PC-3 (cell line): ENCODE measurements at regions not wholly inside any gene's neighbourhood (a gene's known extent, or its start where the extent isn't known, plus 50 kb on each side); places are given as distances from the start of the nearest gene placed in this dataset.

Experiments used
- ATAC-seq: fragments of 200-7000 bp; cut with Tn5 transposase; 2 replicates; pipeline ENCODE4 v1.9.1; 2020; ENCODE audit warnings: mild to moderate bottlenecking, moderate library complexity
- BruUV-seq: library from RNA; stranded (reverse); fragments of 400-500 nt; replicated peaks from 2 replicates; lab custom pipeline; 2021; lab: Mats Ljungman, UMichigan
- CTCF ChIA-PET: fragments of 300-600 bp; sonication (Branson Sonifier 250); formaldehyde crosslinking; loops from one replicate; lab custom pipeline; 2022; ENCODE audit warnings: antibody characterized with exemption; lab: Charles Lee
- POLR2A ChIA-PET: fragments of 300-600 bp; sonication (Branson Sonifier 250); formaldehyde crosslinking; loops from one replicate; lab custom pipeline; 2022; ENCODE audit warnings: antibody characterized with exemption; ENCODE audit not compliant: unreplicated experiment; lab: Charles Lee
- DNase-seq: peaks from one replicate; pipeline ENCODE4 v3.0.0-alpha.2; 2015
- H2AFZ ChIP-seq: fragments of 300-600 bp; sonication (generic); 2 replicates; pipeline ENCODE4 v1.6.0; 2016; ENCODE audit warnings: antibody characterized with exemption, low read length
- H3F3A ChIP-seq: fragments of 300-600 bp; sonication (generic); one replicate; pipeline ENCODE4 v1.6.0; 2017; ENCODE audit warnings: antibody characterized with exemption, low read length, control low read depth, mild to moderate bottlenecking; ENCODE audit not compliant: unreplicated experiment
- H3K27ac ChIP-seq: fragments of 300-600 bp; sonication (generic); 2 replicates; pipeline ENCODE4 v1.5.1; 2016; ENCODE audit warnings: mild to moderate bottlenecking, low read length
- H3K27me3 ChIP-seq: fragments of 300-600 bp; sonication (generic); 2 replicates; pipeline ENCODE4 v1.6.1; 2016; ENCODE audit warnings: low read length, mixed read lengths
- H3K36me3 ChIP-seq: fragments of 300-600 bp; sonication (generic); 2 replicates; pipeline ENCODE4 v1.6.1; 2016; ENCODE audit warnings: low read depth, mixed run types, low read length, mixed read lengths
- H3K4me1 ChIP-seq: fragments of 300-600 bp; sonication (generic); 2 replicates; pipeline ENCODE4 v1.5.1; 2016; ENCODE audit warnings: low read length; ENCODE audit not compliant: insufficient read depth
- H3K4me2 ChIP-seq: fragments of 300-600 bp; sonication (generic); 2 replicates; pipeline ENCODE4 v1.6.0; 2016; ENCODE audit warnings: low read length
- H3K4me3 ChIP-seq: fragments of 300-600 bp; sonication (generic); 2 replicates; pipeline ENCODE4 v1.5.1; 2016; ENCODE audit warnings: mild to moderate bottlenecking, low read length, mixed read lengths
- H3K79me2 ChIP-seq: fragments of 300-600 bp; sonication (generic); 2 replicates; pipeline ENCODE4 v1.6.1; 2017; ENCODE audit warnings: low read length, mixed read lengths
- H3K9ac ChIP-seq: fragments of 300-600 bp; sonication (generic); 2 replicates; pipeline ENCODE4 v1.6.0; 2016; ENCODE audit warnings: mild to moderate bottlenecking, low read length
- H3K9me2 ChIP-seq: fragments of 300-600 bp; sonication (generic); replicated peaks from 2 replicates; pipeline ENCODE4 v1.6.1; 2016; ENCODE audit warnings: mixed run types, low read length, mixed read lengths
- H3K9me3 ChIP-seq: fragments of 300-600 bp; sonication (generic); 2 replicates; pipeline ENCODE4 v1.6.1; 2016; ENCODE audit warnings: low read length, mixed read lengths
- H4K20me1 ChIP-seq: fragments of 300-600 bp; sonication (generic); 2 replicates; pipeline ENCODE4 v1.6.1; 2016; ENCODE audit warnings: low read length, mixed read lengths
- EZH2 ChIP-seq: fragments of 300-600 bp; sonication (generic); IDR thresholded peaks from one replicate; pipeline ENCODE4 v1.6.1; 2017; ENCODE audit warnings: antibody characterized with exemption, mild to moderate bottlenecking, low read length; ENCODE audit not compliant: unreplicated experiment
- EZH2phosphoT487 ChIP-seq: fragments of 300-600 bp; sonication (generic); IDR thresholded peaks from 2 replicates; pipeline ENCODE4 v1.6.1; 2018; ENCODE audit warnings: mild to moderate bottlenecking, antibody characterized with exemption, low read length, borderline replicate concordance
- intact Hi-C: fragments of 100-400 bp; cut with micrococcal nuclease; formaldehyde crosslinking; loops from 2 replicates; pipeline ENCODE4 v1.9.0; 2023
- TF ChIP-seq, protein P1 (sequence below): fragments of 300-600 bp; sonication (generic); conservative IDR thresholded peaks from 2 replicates; pipeline ENCODE4 v1.5.1; 2017; ENCODE audit warnings: antibody characterized with exemption, low read depth, mild to moderate bottlenecking, low read length

- no peak overlapping the region for H3K9ac ChIP-seq
- ATAC-seq: no peak
- intact Hi-C loops: no loop called here
- H3K4me3 ChIP-seq: no peak overlapping the region
- DNase-seq: no peak
- no peaks in the 10 kb centered on the region; the same call in 1 of the 2 replicates for H3K27me3 ChIP-seq
- no peaks in the 10 kb centered on the region for H4K20me1 ChIP-seq
- no peaks in the 10 kb centered on the region for H3K9me3 ChIP-seq
- H2AFZ ChIP-seq: no peak overlapping the region
- no peaks in the 10 kb centered on the region for H3K4me1 ChIP-seq
- ChIA-PET POLR2A (no interaction called here), CTCF (no interaction called here)
- TF ChIP-seq, protein P1, sequence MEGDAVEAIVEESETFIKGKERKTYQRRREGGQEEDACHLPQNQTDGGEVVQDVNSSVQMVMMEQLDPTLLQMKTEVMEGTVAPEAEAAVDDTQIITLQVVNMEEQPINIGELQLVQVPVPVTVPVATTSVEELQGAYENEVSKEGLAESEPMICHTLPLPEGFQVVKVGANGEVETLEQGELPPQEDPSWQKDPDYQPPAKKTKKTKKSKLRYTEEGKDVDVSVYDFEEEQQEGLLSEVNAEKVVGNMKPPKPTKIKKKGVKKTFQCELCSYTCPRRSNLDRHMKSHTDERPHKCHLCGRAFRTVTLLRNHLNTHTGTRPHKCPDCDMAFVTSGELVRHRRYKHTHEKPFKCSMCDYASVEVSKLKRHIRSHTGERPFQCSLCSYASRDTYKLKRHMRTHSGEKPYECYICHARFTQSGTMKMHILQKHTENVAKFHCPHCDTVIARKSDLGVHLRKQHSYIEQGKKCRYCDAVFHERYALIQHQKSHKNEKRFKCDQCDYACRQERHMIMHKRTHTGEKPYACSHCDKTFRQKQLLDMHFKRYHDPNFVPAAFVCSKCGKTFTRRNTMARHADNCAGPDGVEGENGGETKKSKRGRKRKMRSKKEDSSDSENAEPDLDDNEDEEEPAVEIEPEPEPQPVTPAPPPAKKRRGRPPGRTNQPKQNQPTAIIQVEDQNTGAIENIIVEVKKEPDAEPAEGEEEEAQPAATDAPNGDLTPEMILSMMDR: no peak
- TF ChIP-seq EZH2 (no peak), EZH2phosphoT487 (no peak)
- no peaks in the 10 kb centered on the region for H3K79me2 ChIP-seq
- H3K9me2 ChIP-seq: no peaks in the 10 kb centered on the region
- no peaks in the 10 kb centered on the region for H3F3A ChIP-seq
- H3K36me3 ChIP-seq: no peaks in the 10 kb centered on the region
- no peak overlapping the region for H3K27ac ChIP-seq
- BruUV-seq: no TSS peak
- no peak overlapping the region for H3K4me2 ChIP-seq
Observed at GRCh38 chr15:86002444-86002843, 77.2 kb upstream of the AGBL1 start.

GRCh38 chr15:86004061-86004460 is 75.6 kb upstream of the AGBL1 start:
- H3K4me1 ChIP-seq: no peaks in the 10 kb centered on the region
- no peak overlapping the region for H3K4me3 ChIP-seq
- BruUV-seq: no TSS peak
- no peak overlapping the region for H3K4me2 ChIP-seq
- no peak overlapping the region for H3K27ac ChIP-seq
- H3K36me3 ChIP-seq: no peaks in the 10 kb centered on the region
- intact Hi-C loops: no loop called here
- ChIA-PET CTCF (no interaction called here), POLR2A (interaction anchor here (0.5 kb wide), 1 partner anchor 65 kb away, joined by 3 read pairs; no protein-coding TSS in a partner anchor)
- no peaks in the 10 kb centered on the region for H3K9me2 ChIP-seq
- DNase-seq (no peak), ATAC-seq (no peak)
- no peaks in the 10 kb centered on the region; the same call in 1 of the 2 replicates for H3K27me3 ChIP-seq
- no peaks in the 10 kb centered on the region for H4K20me1 ChIP-seq
- no peaks in the 10 kb centered on the region for H3K79me2 ChIP-seq
- TF ChIP-seq, protein P1: no peak
- TF ChIP-seq EZH2: no peak
- TF ChIP-seq EZH2phosphoT487: no peak
- H3K9ac ChIP-seq: no peak overlapping the region
- no peaks in the 10 kb centered on the region for H3K9me3 ChIP-seq
- H2AFZ ChIP-seq: no peak overlapping the region
- H3F3A ChIP-seq: no peaks in the 10 kb centered on the region

GRCh38 chr15:86006546-86006945 is 73.1 kb upstream of the AGBL1 start:
- H3K9me3 ChIP-seq: no peaks in the 10 kb centered on the region
- H3K9ac ChIP-seq: no peak overlapping the region
- no TSS peak for BruUV-seq
- H2AFZ ChIP-seq: no peak overlapping the region
- ChIA-PET POLR2A (no interaction called here), CTCF (no interaction called here)
- ATAC-seq (no peak), DNase-seq (no peak)
- H3K4me2 ChIP-seq: no peak overlapping the region
- H3K9me2 ChIP-seq: no peaks in the 10 kb centered on the region
- no peak for TF ChIP-seq EZH2phosphoT487
- no peaks in the 10 kb centered on the region for H3F3A ChIP-seq
- no peaks in the 10 kb centered on the region; the same call in 1 of the 2 replicates for H3K27me3 ChIP-seq
- no peaks in the 10 kb centered on the region for H3K79me2 ChIP-seq
- H3K4me3 ChIP-seq: no peak overlapping the region
- no peaks in the 10 kb centered on the region for H3K4me1 ChIP-seq
- H3K27ac ChIP-seq: no peak overlapping the region
- H3K36me3 ChIP-seq: no peaks in the 10 kb centered on the region
- no peaks in the 10 kb centered on the region for H4K20me1 ChIP-seq
- intact Hi-C loops: no loop called here
